SU-DHL-6 (cell line): ENCODE measurements at regions not wholly inside any gene's neighbourhood (a gene's known extent, or its start where the extent isn't known, plus 50 kb on each side); places are given as distances from the start of the nearest gene placed in this dataset.

ENCODE experiments used
- CTCF ChIP-seq: fragments of 200-600 bp; sonication (generic); IDR thresholded peaks from one replicate; pipeline ENCODE4 v1.5.1; 2017; ENCODE audit warnings: antibody characterized with exemption, mild to moderate bottlenecking, low read length, moderate library complexity; ENCODE audit not compliant: insufficient read depth, poor library complexity, severe bottlenecking
- EZH2phosphoT487 ChIP-seq: fragments of 200-600 bp; sonication (generic), shearing (Covaris generic); conservative IDR thresholded peaks from 2 replicates; pipeline ENCODE4 v1.6.1; 2018; ENCODE audit warnings: mild to moderate bottlenecking, antibody characterized with exemption, low read length, moderate library complexity, mixed read lengths

- TF ChIP-seq CTCF: no peak
- TF ChIP-seq EZH2phosphoT487: no peak
Measured at GRCh38 chrX:80306007-80306406, 114.2 kb upstream of the TENT5D start.
